Endothelial cell of hepatic sinusoid (primary cell): ENCODE measurements at regions not wholly inside any gene's neighbourhood (a gene's known extent, or its start where the extent isn't known, plus 50 kb on each side); places are given as distances from the start of the nearest gene placed in this dataset.
"Not testable (repeated sequence)": the region's sequence is repeated elsewhere in the genome, so short reads cannot be mapped to it uniquely, and the experiment has no call there.

Experiments used
- in situ Hi-C: cut with HindIII; loops from 2 replicates; pipeline ENCODE4 v1.10.0; 2017; ENCODE audit warnings: low sequenced_read_pairs

- in situ Hi-C loops = no loop called here
These were observed 354.6 kb upstream of the AGA start for GRCh38 chr4:177796841-177797240.

DNA sequence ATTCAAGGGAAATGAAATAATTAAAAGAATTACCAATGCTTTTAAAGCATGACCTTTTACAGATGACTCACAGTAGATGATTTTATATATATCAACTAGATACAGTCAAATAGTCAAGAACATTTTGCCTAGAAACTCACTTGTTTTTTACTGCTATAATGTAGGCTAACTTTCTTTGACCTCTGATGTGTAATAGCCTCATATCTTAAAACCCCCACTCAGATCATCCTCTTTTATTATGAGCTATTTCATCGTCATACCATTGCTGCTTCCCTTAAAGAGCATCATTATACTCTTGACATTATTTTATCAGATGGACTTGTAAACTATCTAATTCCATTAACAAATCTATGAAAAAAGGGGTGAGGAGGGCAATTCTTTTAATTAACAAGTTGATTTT lies 355.9 kb upstream of the AGA start:
- in situ Hi-C loops = no loop called here

DNA sequence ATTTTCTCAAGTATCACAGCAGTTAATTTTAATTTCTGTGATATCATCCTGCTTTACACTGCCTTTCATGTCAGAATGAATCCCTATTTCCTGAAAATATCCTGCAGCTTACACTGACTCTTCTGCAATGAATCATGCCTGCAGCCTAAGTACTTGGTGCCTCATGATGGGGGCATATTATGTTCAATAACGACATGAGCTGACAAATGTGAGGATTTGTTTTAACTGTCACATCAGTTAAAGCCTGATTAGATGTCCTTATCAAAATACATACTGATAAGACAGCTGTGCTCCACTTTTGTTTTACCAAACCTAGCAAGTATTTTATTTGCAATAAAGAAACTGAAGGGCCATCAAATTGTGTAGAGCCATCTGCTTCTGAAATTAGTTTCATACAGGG lies 359.9 kb upstream of the AGA start:
- in situ Hi-C loops = no loop called here

GRCh38 chr4:177802661-177803060 lies 360.4 kb upstream of the AGA start:
- in situ Hi-C loops = no loop called here

- in situ Hi-C loops = no loop called here
These were observed 360.9 kb upstream of the AGA start for GRCh38 chr4:177803151-177803550.

DNA sequence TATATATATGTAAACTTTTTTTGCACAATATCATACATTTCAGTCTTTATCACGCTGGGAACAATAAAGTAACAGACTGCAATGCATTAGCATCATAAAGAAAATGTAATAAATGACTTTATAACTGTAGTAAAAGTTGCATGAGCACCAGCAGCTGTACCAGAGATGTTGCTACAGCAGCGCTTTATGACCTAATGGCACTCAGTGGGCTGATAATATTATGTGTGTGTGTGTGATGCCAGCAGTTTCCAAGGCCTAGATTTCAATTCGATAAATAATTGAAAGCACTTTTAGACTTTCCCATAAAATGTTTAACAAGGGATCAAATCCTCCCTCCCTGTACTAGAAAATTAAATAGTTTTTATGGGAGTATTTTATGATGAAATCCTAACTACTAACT lies 367.6 kb upstream of the AGA start:
- in situ Hi-C loops = no loop called here

DNA sequence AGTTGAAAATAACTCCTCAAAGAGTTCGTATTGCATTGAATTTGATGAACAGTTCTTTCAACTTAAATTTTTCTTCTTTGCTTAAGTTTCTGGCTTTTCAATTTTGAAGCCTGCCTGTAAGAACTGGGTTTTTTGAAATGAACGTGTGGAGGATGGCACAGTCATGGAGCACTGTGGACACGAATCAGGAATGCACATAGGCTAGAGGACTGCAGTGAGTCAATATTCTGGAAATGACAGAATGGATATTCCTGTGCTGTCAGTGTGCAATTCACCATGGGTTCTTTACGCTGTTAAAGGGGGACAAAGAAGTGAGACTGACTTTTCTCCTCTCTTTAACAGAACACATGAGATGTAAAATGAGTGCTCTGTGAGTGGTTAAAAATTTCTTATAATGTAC lies 368.0 kb upstream of the AGA start:
- in situ Hi-C loops = no loop called here

DNA sequence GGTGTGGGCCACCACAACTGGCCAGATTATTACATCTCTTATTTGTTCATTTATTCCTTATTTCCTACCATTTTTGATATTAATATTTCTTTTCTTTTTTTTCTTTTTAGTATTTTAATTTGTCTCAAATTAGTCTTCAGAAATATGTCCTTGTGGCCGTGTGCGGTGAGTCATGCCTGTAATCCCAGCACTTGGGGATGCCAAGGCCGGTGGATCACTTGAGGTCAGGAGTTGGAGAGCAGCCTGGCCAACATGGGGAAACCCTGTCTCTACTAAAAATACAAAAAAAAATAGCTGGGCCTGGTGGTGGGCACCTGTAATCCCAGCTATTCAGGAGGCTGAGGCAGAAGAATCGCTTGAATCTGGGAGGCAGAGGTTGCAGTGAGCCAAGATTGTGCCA lies 376.2 kb upstream of the AGA start:
- in situ Hi-C loops = not testable (repeated sequence)

DNA sequence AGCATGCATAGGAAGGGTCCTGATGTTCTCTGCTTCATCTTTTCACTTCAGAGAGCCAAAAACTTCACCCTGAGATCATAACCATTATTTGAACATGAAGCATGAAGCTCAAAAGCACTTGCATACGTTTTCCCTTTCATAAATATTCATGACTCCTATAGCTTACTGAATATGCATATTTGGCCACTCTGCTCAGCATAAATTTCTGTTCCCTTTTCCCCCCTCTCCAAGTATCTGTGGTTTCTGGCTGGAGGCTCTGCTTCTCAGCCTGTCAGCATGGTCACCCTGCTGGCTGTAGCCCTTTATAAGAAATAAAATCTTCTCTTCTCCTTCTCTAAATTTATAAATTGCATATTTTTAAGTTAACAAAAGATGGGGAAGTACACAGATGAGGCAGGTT lies 384.7 kb upstream of the AGA start:
- in situ Hi-C loops = no loop called here

- in situ Hi-C loops = no loop called here
These were observed 399.0 kb upstream of the AGA start for GRCh38 chr4:177841258-177841657.

GRCh38 chr4:177853229-177853628 lies 411.0 kb upstream of the AGA start:
- in situ Hi-C loops = no loop called here

- in situ Hi-C loops = no loop called here
These were observed 413.4 kb upstream of the AGA start for GRCh38 chr4:177855507-177856197.

DNA sequence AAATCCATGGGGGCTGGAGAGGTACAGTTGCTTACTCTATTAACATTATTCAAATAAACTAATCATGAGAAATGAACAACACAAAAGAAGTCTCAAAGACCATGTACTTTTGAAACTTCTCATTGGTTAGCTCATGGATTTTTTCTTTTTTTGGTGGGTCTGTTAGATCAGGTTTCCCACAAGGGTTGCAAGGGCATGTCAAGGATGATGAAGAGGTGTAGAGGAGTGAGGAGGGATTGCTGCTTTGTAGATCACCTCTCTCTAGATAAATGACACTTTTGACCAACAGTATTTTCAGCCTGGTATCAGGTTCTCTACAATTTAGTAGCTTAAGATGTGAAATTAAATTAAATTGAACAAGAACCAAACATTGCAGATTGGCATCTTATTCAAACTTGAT lies 417.9 kb upstream of the AGA start:
- in situ Hi-C loops = no loop called here

- in situ Hi-C loops = no loop called here
These were observed 419.4 kb upstream of the AGA start for GRCh38 chr4:177861551-177862094.

GRCh38 chr4:177862541-177863176 lies 420.4 kb upstream of the AGA start:
- in situ Hi-C loops = no loop called here

DNA sequence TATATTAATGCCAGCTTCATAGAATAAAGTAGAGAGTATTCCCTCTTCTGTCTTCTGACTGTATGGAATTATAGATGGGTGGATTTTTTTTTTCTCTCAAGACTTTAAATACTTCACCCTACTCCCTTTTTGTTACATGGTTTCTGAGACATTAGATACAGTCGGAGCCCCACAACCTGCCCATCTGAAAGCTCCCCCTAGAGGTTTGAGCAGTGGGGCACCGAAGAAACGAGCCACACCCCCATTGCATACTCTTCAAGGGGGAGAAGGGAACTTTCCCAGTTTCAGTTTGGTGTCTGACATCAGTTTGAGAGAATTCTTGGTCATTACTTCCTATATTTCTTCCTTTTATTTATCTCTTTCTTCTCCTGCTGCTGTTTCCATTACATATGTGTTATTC lies 437.6 kb upstream of the AGA start:
- in situ Hi-C loops = no loop called here

DNA sequence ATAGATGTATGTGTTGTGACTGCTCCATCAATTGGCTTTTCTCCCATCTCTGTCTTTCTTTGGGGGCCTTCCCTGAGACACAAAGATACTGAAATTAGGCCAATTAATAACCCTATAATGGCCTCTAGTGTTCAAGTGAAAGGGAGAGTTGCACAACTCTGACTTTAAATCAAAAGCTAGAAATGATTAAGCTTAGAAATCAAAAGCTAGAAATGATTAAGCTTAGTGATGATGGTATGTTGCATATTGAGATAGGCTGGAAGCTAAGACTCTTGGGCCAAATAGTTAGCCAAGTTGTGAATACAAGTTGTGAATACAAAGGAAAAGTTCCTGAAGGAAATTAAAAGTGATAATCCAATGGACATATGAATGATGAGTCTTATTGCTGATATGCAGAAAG lies 452.9 kb upstream of the AGA start:
- in situ Hi-C loops = no loop called here

DNA sequence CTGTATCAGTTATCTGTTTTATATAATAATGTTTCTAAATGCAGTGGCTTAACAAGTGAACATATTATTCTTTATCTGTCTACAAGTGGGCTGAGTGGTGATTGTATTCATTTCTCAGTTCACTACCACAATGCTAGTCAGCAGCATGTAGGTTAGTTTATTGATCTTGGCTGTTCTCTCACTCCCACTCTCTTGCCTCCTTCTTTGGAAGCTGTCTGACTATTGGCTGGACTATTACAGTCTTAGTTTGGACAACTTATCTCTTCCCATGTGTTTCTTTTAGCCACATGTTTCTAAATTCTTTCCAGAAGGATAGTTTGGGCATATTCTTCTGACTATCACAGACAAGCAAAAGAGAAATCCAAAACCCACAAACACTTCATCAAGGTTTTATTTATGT lies 459.5 kb upstream of the AGA start:
- in situ Hi-C loops = no loop called here

DNA sequence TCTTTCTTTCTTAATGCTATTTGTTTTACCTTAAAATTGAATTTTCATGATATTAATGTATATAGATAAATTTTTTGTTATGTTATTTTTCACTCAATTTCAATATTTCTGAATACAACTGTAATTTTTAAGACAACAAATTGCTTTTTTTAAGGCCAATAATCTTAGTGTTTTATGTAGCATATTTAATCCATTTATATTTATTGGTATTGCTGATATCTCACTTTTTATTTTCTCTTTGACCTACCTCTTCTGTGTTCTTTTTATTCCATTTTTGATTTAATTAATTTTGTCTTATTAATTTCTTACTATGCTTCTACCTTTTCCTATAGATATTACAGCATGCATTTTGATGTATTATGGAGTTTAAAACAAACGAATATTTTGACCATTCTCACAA lies 460.1 kb upstream of the AGA start:
- in situ Hi-C loops = no loop called here

GRCh38 chr4:177907736-177908424 lies 465.6 kb upstream of the AGA start:
- in situ Hi-C loops = no loop called here

GRCh38 chr4:177921715-177922114 lies 479.5 kb upstream of the AGA start:
- in situ Hi-C loops = no loop called here

- in situ Hi-C loops = no loop called here
These were observed 481.7 kb upstream of the AGA start for GRCh38 chr4:177923888-177924287.
